ENCODE measurements at regions not wholly inside any gene's neighbourhood (a gene's known extent, or its start where the extent isn't known, plus 50 kb on each side); places are given as distances from the start of the nearest gene placed in this dataset.

DNA sequence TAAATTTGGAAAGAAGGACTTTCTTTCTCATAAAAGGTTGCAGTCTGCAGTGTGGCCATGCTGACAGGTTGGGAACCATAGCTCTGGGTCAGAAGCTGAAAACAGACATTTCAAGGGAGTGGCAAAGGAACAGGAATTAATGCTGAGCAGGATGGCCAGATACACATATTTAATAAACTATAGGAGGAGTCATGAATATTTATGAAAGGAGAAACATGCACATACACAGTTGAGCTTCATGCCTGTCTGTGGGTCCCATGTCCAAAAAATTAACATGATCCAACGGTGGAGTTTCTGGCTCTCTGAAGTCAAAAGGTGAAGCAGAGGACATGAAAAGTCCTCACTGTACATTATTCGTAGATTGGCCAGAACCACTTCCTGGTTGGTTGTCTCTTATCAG lies 2556.0 kb downstream of the PCDH9 start:
- Mint-ChIP-seq H3K27ac (no peak overlapping the region), H3K36me3 (no peaks in the 10 kb centered on the region), H3K4me1 (peaks cover 7% of the 10 kb centered on the region), H3K4me3 (no peak overlapping the region), H3K27me3 (ENCODE audit: low read depth) (no peaks in the 10 kb centered on the region), H3K9me3 (peaks cover 13% of the 10 kb centered on the region)
- TF ChIP-seq USF2 (CRISPR knock-in tag; IDR thresholded peaks at IDR 0.05) = no peak
- TF ChIP-seq ARID4B (CRISPR knock-in tag; IDR thresholded peaks at IDR 0.05; ENCODE audit: borderline replicate concordance) = no peak
- ATAC-seq (no peak), DNase-seq (ENCODE audit: low spot score) (no peak)
- CTCF ChIA-PET = no interaction called here
- POLR2A ChIA-PET = no interaction called here

GRCh38 chr13:64672751-64673150 lies 2557.4 kb downstream of the PCDH9 start:
- Mint-ChIP-seq H3K27me3 (ENCODE audit: low read depth) (no peaks in the 10 kb centered on the region), H3K9me3 (peaks cover 13% of the 10 kb centered on the region), H3K4me1 (peaks cover 7% of the 10 kb centered on the region), H3K4me3 (no peak overlapping the region), H3K27ac (no peak overlapping the region), H3K36me3 (no peaks in the 10 kb centered on the region)
- ChIA-PET POLR2A (interaction anchor here (0.7 kb wide), 1 partner anchor 339 kb away, joined by 4 read pairs; no protein-coding TSS in a partner anchor), CTCF (no interaction called here)
- TF ChIP-seq JUN (CRISPR knock-in tag; IDR thresholded peaks at IDR 0.05) (no peak), TCF7 (CRISPR knock-in tag; IDR thresholded peaks at IDR 0.05; ENCODE audit: low read depth) (no peak)
- DNase-seq (ENCODE audit: low spot score) (no peak), ATAC-seq (no peak)

- Mint-ChIP-seq H3K27ac (no peak overlapping the region), H3K4me3 (no peak overlapping the region), H3K27me3 (ENCODE audit: low read depth) (no peaks in the 10 kb centered on the region), H3K4me1 (no peaks in the 10 kb centered on the region), H3K36me3 (no peaks in the 10 kb centered on the region), H3K9me3 (peaks cover 7% of the 10 kb centered on the region)
- ChIA-PET CTCF (no interaction called here), POLR2A (no interaction called here)
- ATAC-seq (no peak), DNase-seq (ENCODE audit: low spot score) (no peak)
- no peak for TF ChIP-seq FOXP1 (CRISPR knock-in tag; IDR thresholded peaks at IDR 0.05; ENCODE audit: borderline replicate concordance)
These were observed 2567.1 kb downstream of the PCDH9 start for GRCh38 chr13:64662887-64663593.

DNA sequence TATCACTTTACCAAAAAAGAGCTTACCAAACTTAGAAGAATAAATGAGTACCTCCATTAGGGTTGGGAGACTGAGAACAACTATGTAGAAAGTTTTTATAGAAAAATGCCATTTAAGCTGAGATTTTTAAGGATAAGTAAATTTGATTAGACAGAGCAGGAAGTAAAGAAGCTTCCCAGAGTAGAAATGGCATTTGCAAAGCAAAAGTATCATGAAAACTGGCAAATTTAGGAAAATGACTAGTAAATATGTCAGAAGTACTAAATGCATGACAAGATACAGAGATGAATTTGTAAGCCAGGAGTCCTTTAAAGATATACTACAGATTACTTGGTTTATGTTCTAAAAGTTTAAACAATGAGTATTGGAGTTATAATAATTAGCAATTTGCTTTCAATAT lies 2581.8 kb downstream of the PCDH9 start:
- H3K9me3 Mint-ChIP-seq = peaks cover 15% of the 10 kb centered on the region
- DNase-seq (ENCODE audit: low spot score) = no peak
- ChIA-PET CTCF (no interaction called here), POLR2A (no interaction called here)
- no peak for ATAC-seq
- H3K27me3 Mint-ChIP-seq (ENCODE audit: low read depth) = no peaks in the 10 kb centered on the region
- H3K4me1 Mint-ChIP-seq = peaks cover 7% of the 10 kb centered on the region
- no peak overlapping the region for H3K4me3 Mint-ChIP-seq
- H3K36me3 Mint-ChIP-seq = no peaks in the 10 kb centered on the region
- H3K27ac Mint-ChIP-seq = no peak overlapping the region
- TF ChIP-seq, protein P1, sequence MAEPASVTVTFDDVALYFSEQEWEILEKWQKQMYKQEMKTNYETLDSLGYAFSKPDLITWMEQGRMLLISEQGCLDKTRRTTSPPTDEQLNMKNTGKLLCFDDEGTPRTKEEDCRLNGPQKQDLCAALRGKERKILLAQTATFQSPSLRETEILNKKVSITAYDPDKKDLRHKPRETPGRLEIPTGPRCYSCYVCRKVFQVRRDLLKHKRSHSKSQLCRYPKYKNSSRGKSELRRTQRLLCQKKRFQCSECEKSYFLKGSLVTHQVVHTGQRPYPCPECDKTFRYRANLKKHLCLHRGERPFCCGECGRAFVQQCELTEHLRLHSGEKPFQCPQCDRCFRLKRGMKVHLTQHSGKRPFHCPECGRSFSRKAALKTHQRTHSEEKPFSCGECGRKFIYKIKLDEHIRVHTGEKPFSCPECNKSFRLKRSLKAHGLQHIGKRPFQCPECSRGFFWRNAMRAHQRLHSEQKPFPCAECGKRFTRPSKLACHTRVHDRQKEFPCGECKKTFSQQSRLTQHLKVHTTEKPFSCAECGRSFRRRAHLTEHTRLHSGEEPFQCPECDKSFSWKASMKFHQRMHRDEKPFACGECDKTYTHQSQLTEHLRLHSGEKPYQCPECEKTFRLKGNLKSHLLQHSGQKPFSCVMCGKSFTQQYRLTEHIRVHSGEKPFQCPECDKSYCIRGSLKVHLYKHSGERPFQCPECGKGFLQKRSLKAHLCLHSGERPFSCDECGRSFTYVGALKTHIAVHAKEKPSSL (CRISPR knock-in tag; conservative IDR thresholded peaks at IDR 0.05) = no peak
- TF ChIP-seq JUN (CRISPR knock-in tag; IDR thresholded peaks at IDR 0.05) = no peak
- no peak for TF ChIP-seq TP53 (CRISPR knock-in tag; IDR thresholded peaks at IDR 0.05)
- TF ChIP-seq, protein P2, sequence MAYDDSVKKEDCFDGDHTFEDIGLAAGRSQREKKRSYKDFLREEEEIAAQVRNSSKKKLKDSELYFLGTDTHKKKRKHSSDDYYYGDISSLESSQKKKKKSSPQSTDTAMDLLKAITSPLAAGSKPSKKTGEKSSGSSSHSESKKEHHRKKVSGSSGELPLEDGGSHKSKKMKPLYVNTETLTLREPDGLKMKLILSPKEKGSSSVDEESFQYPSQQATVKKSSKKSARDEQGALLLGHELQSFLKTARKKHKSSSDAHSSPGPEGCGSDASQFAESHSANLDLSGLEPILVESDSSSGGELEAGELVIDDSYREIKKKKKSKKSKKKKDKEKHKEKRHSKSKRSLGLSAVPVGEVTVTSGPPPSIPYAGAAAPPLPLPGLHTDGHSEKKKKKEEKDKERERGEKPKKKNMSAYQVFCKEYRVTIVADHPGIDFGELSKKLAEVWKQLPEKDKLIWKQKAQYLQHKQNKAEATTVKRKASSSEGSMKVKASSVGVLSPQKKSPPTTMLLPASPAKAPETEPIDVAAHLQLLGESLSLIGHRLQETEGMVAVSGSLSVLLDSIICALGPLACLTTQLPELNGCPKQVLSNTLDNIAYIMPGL (CRISPR knock-in tag; IDR thresholded peaks at IDR 0.05) = no peak
- TF ChIP-seq ZNF396 (CRISPR knock-in tag; IDR thresholded peaks at IDR 0.05; ENCODE audit: borderline replicate concordance) = no peak
- no peak for TF ChIP-seq NR3C1 (CRISPR knock-in tag; conservative IDR thresholded peaks at IDR 0.05; ENCODE audit: low read depth)
- no peak for TF ChIP-seq GTF2I (CRISPR knock-in tag; conservative IDR thresholded peaks at IDR 0.05)
- TF ChIP-seq NR1H2 (CRISPR knock-in tag; IDR thresholded peaks at IDR 0.05) = no peak
- no peak for TF ChIP-seq NFE2L1 (CRISPR knock-in tag; IDR thresholded peaks at IDR 0.05)
